Memory B cell (primary cell): ENCODE measurements at regions not wholly inside any gene's neighbourhood (a gene's known extent, or its start where the extent isn't known, plus 50 kb on each side); places are given as distances from the start of the nearest gene placed in this dataset.
"Not testable (repeated sequence)": the region's sequence is repeated elsewhere in the genome, so short reads cannot be mapped to it uniquely, and the experiment has no call there.

Experiments used
- ATAC-seq: fragments of 150-1000 bp; cut with Tn5 transposase; 2 replicates; pipeline ENCODE4 v1.10.0; 2021; ENCODE audit warnings: low read depth, mild to moderate bottlenecking, moderate library complexity
- DNase-seq, 2 donors: peaks; one replicate each; pipeline ENCODE4 v3.0.0; 2022; ENCODE audit warnings: low spot score in 2 of 2
- H3K27ac Mint-ChIP-seq: one replicate; pipeline ENCODE4 v1.8.0; 2022; ENCODE audit warnings: mild to moderate bottlenecking, moderate library complexity, mixed read lengths
- H3K27me3 Mint-ChIP-seq: one replicate; pipeline ENCODE4 v1.8.0; 2022; ENCODE audit warnings: mixed read lengths
- H3K36me3 Mint-ChIP-seq: one replicate; pipeline ENCODE4 v1.8.0; 2022; ENCODE audit warnings: mild to moderate bottlenecking, mixed read lengths
- H3K4me1 Mint-ChIP-seq: one replicate; pipeline ENCODE4 v1.8.0; 2022; ENCODE audit warnings: mixed read lengths
- H3K4me3 Mint-ChIP-seq: one replicate; pipeline ENCODE4 v1.8.0; 2022; ENCODE audit warnings: mild to moderate bottlenecking, moderate library complexity, mixed read lengths
- H3K9me3 Mint-ChIP-seq: one replicate; pipeline ENCODE4 v1.8.0; 2022; ENCODE audit warnings: mixed read lengths

DNA sequence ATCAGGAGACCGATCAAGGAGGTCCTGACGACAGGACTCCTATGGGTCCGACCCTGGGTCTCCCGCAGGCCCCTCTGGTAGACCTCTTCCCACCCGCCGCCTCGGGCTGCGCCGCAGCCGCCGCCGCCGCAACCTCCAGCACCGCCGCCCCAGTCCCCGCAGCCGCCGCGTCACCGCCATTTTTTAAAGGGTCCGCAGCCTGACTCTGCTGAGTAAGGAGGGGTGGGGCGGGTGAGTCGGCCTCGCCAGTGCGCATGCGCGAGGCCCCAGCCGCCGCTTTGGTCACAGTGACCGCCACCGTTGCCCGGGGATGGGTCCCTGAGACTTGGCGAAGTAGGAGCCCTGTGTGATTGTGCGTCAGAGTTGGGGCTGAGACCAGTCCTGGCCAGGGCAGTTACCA is 1401.9 kb upstream of the PCDH10 start:
- H3K9me3 Mint-ChIP-seq, H3K4me1 Mint-ChIP-seq, H3K4me3 Mint-ChIP-seq, ATAC-seq, H3K36me3 Mint-ChIP-seq, DNase-seq, H3K27me3 Mint-ChIP-seq, H3K27ac Mint-ChIP-seq: not testable (repeated sequence)

DNA sequence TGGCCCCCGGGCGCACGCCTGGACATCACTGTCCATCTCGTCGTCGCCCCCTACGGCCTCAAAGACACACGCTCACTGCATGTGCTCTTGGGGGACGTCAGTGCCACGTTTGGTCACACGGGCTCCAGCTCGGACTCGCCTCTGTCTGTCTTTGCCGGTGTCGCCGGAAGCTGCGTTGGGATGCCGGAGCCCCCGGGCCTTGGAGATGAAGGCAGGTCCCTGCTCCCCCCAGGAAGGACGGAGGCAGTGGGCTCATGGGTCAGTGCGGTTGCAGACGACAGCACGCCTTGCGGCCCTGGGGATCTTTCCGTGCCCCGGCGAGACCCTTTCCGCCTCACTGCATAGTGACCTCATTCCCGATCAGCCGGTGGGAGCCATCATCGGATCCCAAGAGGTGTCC is 1399.9 kb upstream of the PCDH10 start:
- DNase-seq, H3K27ac Mint-ChIP-seq, H3K27me3 Mint-ChIP-seq, H3K9me3 Mint-ChIP-seq, H3K4me1 Mint-ChIP-seq, H3K4me3 Mint-ChIP-seq, ATAC-seq, H3K36me3 Mint-ChIP-seq: not testable (repeated sequence)

DNA sequence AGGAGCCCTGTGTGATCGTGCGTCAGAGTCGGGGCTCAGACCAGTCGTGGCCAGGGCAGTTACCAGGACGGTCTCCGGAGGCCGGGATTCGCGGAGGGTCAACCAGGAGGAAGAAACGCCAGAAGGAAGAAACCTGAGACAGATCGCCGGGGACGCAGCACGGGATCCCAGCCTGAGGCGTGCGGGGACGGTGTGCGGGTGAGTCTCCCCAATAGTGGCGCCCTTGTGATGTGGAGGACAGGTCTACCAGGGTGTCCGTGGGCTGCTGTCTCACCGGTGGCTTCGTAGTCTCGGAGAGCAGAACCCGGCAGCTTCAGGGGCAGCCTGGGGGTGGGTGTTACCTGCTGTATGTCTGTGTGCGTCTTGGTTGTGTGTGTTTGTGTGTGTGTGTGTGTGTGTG is 1399.1 kb upstream of the PCDH10 start:
- not testable (repeated sequence) for ATAC-seq, H3K4me1 Mint-ChIP-seq, DNase-seq, H3K27me3 Mint-ChIP-seq, H3K27ac Mint-ChIP-seq, H3K4me3 Mint-ChIP-seq, H3K36me3 Mint-ChIP-seq, H3K9me3 Mint-ChIP-seq

DNA sequence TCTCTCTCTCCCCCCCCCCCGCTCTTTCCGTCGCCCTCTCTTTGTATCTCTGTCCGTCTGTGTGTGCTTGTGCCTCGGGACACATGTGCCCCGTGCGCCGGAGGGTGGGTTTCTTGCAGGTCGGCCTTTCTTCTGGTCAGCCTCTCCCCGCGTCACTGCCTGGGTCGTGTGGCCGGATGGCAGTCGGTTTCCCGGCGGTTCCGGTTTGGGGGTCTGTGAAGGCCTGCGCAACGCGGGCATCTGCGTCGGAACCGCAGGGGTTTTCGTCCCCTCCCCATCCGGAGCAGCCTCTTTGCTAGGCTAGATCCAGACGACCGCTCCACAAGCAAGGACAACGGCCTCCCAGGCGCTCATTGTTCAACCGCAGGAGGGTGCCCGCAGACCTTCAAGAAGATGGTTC is 1398.6 kb upstream of the PCDH10 start:
- H3K4me1 Mint-ChIP-seq, ATAC-seq, H3K27ac Mint-ChIP-seq, DNase-seq, H3K9me3 Mint-ChIP-seq, H3K4me3 Mint-ChIP-seq, H3K27me3 Mint-ChIP-seq, H3K36me3 Mint-ChIP-seq: not testable (repeated sequence)

DNA sequence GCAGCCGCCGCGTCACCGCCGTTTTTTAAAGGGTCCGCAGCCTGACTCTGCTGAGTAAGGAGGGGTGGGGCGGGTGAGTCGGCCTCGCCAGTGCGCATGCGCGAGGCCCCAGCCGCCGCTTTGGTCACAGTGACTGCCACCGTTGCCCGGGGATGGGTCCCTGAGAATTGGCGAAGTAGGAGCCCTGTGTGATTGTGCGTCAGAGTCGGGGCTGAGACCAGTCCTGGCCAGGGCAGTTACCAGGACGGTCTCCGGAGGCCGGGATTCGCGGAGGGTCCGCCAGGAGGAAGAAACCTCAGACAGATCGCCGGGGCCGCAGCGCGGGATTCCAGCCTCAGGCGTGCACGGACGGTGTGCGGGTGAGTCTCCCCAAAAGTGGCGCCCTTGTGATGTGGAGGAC is 1386.9 kb upstream of the PCDH10 start:
- not testable (repeated sequence) for H3K9me3 Mint-ChIP-seq, H3K27me3 Mint-ChIP-seq, H3K4me1 Mint-ChIP-seq, H3K4me3 Mint-ChIP-seq, ATAC-seq, H3K27ac Mint-ChIP-seq, DNase-seq, H3K36me3 Mint-ChIP-seq

DNA sequence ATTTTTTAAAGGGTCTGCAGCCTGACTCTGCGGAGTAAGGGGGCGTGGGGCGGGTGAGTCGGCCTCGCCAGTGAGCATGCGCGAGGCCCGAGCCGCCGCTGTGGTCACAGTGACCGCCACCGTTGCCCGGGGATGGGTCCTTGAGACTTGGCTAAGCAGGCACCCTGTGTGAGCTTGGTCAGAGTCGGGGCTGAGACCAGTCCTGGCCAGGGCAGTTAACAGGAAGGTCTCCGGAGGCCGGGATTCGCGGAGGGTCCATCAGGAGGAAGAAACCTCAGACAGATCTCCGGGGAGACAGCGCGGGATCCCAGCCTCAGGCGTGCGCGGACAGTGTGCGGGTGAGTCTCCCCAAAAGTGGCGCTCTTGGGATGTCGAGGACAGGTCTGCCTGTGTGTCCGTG is 1384.4 kb upstream of the PCDH10 start:
- DNase-seq (no peak), ATAC-seq (no peak)
- no peak overlapping the region for H3K4me3 Mint-ChIP-seq
- H3K4me1 Mint-ChIP-seq = no peaks in the 10 kb centered on the region
- peaks cover 2% of the 10 kb centered on the region for H3K36me3 Mint-ChIP-seq
- H3K9me3 Mint-ChIP-seq = peaks cover 4% of the 10 kb centered on the region
- H3K27me3 Mint-ChIP-seq = no peaks in the 10 kb centered on the region
- no peak overlapping the region for H3K27ac Mint-ChIP-seq

DNA sequence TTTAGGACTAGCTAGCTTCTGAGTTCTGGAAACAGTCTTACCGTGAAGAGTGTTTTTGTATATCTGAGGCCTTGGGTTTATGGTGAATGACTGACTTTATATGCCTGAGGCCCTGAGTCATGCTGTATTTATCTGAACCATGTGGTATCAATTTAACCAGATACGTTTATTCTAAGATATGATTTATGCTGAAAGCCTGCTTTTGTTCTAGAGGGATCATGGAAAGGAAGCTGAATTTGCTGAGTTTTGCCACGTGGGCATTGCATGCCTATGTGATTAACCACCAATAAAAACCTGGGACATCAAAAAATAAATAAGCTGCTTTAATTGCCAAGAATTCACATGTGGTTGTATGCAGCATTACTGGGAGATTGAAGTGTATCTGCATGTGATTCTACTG is 1374.7 kb upstream of the PCDH10 start:
- not testable (repeated sequence) for H3K4me1 Mint-ChIP-seq, H3K36me3 Mint-ChIP-seq, H3K27me3 Mint-ChIP-seq, H3K9me3 Mint-ChIP-seq, ATAC-seq, DNase-seq, H3K4me3 Mint-ChIP-seq, H3K27ac Mint-ChIP-seq

DNA sequence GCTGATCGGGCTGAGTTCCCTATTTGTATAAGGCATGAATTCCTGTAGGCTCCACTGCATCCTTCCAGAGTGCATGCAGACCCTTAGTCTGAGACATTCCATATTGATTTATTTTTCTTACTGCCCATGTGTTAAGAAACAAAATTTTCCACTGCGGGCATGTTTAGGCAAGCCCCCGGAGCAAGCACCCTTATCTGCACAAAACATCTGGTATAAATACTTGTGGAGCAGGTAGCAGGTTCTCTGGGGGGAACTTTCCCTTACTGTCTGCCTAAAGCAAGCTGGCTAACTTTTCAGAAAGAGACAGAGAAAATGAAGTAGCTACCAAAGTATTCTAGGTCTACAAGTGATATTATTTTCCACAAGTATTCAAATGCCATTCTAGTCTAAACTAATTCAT is 1338.5 kb upstream of the PCDH10 start:
- not testable (repeated sequence) for H3K4me1 Mint-ChIP-seq, H3K4me3 Mint-ChIP-seq, ATAC-seq, H3K27ac Mint-ChIP-seq, H3K9me3 Mint-ChIP-seq, H3K36me3 Mint-ChIP-seq, DNase-seq, H3K27me3 Mint-ChIP-seq
